GM23338 (cell line): ENCODE measurements at regions not wholly inside any gene's neighbourhood (a gene's known extent, or its start where the extent isn't known, plus 50 kb on each side); places are given as distances from the start of the nearest gene placed in this dataset.

ENCODE experiments used
- CREB1 ChIP-seq: fragments of 250-450 bp; sonication (Bioruptor Pico); IDR thresholded peaks from 2 replicates; pipeline ENCODE4 v1.5.0; 2020; ENCODE audit warnings: low read depth, mild to moderate bottlenecking, moderate library complexity
- CTCF ChIP-seq, 2 experiments: fragments of 200-600 bp in 1 of 2; sonication (generic) in 1 of 2; conservative IDR thresholded peaks; 2 replicates each; pipeline versions ENCODE4 v1.5.1 to v1.6.1; 2016 to 2017; ENCODE audit warnings: antibody characterized with exemption in 2 of 2, low read depth in 2 of 2, mild to moderate bottlenecking in 2 of 2, moderate library complexity in 1 of 2
- ETS1 ChIP-seq: IDR thresholded peaks from 2 replicates; pipeline ENCODE4 v1.6.1; 2016; ENCODE audit warnings: antibody characterized with exemption
- EZH2 ChIP-seq: fragments of 200-600 bp; sonication (generic); IDR thresholded peaks from one replicate; pipeline ENCODE4 v1.8.0; 2017; ENCODE audit warnings: antibody characterized with exemption, mild to moderate bottlenecking, low read depth; ENCODE audit not compliant: unreplicated experiment
- EZH2phosphoT487 ChIP-seq: fragments of 200-600 bp; sonication (generic); IDR thresholded peaks from one replicate; pipeline ENCODE4 v1.8.1; 2018; ENCODE audit warnings: antibody characterized with exemption; ENCODE audit not compliant: unreplicated experiment
- JUNB ChIP-seq: IDR thresholded peaks from one replicate; pipeline ENCODE4 v1.6.1; 2016; ENCODE audit warnings: antibody characterized with exemption; ENCODE audit not compliant: unreplicated experiment
- NANOG ChIP-seq: IDR thresholded peaks from 2 replicates; pipeline ENCODE4 v1.6.1; 2016; ENCODE audit warnings: antibody characterized with exemption, borderline replicate concordance
- POLR2AphosphoS5 ChIP-seq: IDR thresholded peaks from 2 replicates; pipeline ENCODE4 v1.6.1; 2016; ENCODE audit warnings: antibody characterized with exemption, low read depth
- REST ChIP-seq: IDR thresholded peaks from one replicate; pipeline ENCODE4 v1.6.1; 2018; ENCODE audit warnings: antibody characterized with exemption; ENCODE audit not compliant: unreplicated experiment
- STAT1 ChIP-seq: IDR thresholded peaks from one replicate; pipeline ENCODE4 v1.6.1; 2016; ENCODE audit warnings: antibody characterized with exemption; ENCODE audit not compliant: unreplicated experiment

GRCh38 chr17:77637818-77638575, 320.5 kb upstream of the TNRC6C start:
- TF ChIP-seq CTCF (conservative IDR thresholded peaks at IDR 0.05; ENCODE audit: low read depth in 2 of 2) (no peak), POLR2AphosphoS5 (no peak), EZH2 (no peak), EZH2phosphoT487 (no peak), STAT1 (no peak), REST (no peak), CREB1 (CRISPR knock-in tag) (no peak), ETS1 (no peak), NANOG (no peak), JUNB (no peak)
